ENCODE measurements at regions not wholly inside any gene's neighbourhood (a gene's known extent, or its start where the extent isn't known, plus 50 kb on each side); places are given as distances from the start of the nearest gene placed in this dataset.

DNA sequence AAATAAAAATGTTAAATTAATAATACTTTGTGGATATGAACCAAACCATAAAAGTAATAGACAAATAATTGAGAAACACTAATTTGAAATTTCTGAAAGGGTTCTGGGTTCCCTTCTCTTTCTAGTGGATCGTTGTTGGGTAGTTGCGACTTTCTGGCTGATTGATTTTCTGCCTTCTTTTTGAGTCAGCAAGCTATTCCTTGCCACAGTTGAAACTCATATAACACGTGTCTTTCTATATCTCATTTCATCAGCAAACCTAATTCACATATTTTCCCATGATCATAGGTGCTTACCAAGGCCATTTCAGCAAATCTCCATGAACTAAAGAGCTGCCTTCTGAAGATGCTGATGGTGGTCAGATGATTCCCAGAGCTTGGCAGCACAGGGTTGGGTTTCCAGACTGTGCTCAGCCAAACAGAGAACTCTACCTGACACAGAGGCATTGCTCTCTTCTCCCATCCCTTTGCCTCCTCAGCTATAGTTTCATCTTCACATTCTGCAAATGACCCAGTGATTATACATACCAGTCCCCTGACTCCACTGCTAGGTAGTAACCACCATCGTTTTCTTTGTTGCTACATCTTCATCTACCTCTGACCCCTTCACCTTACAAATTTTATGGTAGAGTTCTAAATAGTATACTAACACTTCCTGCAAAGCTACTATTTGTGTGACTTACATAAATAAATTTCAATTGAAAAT lies 383.9 kb upstream of the DPH6 start:
- H3K4me1 ChIP-seq: no peaks in the 10 kb centered on the region
- H3K36me3 ChIP-seq: no peaks in the 10 kb centered on the region
- H3K4me3 ChIP-seq: no peak overlapping the region
- no peak for DNase-seq (ENCODE audit: low spot score)
- H3K9me3 ChIP-seq: no peaks in the 10 kb centered on the region
- no peak overlapping the region for H3K27ac ChIP-seq
- H3K27me3 ChIP-seq: no peaks in the 10 kb centered on the region
- TF ChIP-seq, protein P1, sequence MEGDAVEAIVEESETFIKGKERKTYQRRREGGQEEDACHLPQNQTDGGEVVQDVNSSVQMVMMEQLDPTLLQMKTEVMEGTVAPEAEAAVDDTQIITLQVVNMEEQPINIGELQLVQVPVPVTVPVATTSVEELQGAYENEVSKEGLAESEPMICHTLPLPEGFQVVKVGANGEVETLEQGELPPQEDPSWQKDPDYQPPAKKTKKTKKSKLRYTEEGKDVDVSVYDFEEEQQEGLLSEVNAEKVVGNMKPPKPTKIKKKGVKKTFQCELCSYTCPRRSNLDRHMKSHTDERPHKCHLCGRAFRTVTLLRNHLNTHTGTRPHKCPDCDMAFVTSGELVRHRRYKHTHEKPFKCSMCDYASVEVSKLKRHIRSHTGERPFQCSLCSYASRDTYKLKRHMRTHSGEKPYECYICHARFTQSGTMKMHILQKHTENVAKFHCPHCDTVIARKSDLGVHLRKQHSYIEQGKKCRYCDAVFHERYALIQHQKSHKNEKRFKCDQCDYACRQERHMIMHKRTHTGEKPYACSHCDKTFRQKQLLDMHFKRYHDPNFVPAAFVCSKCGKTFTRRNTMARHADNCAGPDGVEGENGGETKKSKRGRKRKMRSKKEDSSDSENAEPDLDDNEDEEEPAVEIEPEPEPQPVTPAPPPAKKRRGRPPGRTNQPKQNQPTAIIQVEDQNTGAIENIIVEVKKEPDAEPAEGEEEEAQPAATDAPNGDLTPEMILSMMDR (IDR thresholded peaks at IDR 0.05): no peak

- no peak overlapping the region for H3K4me3 ChIP-seq
These were observed 385.9 kb upstream of the DPH6 start for GRCh38 chr15:35931799-35932341.

GRCh38 chr15:35932531-35932930 lies 386.6 kb upstream of the DPH6 start:
- Histone ChIP-seq H3K27me3 (no peaks in the 10 kb centered on the region), H3K4me1 (no peaks in the 10 kb centered on the region), H3K36me3 (no peaks in the 10 kb centered on the region), H3K4me3 (no peak overlapping the region), H3K9me3 (no peaks in the 10 kb centered on the region), H3K27ac (no peak overlapping the region)
- TF ChIP-seq, protein P1 (IDR thresholded peaks at IDR 0.05): no peak
- DNase-seq (ENCODE audit: low spot score): no peak

More at GRCh38 chr15:35931799-35932341, 385.9 kb upstream of the DPH6 start:
- TF ChIP-seq, protein P1 (IDR thresholded peaks at IDR 0.05): no peak
- no peak overlapping the region for H3K27ac ChIP-seq
- H3K9me3 ChIP-seq: no peaks in the 10 kb centered on the region
- H3K4me1 ChIP-seq: no peaks in the 10 kb centered on the region
- no peaks in the 10 kb centered on the region for H3K27me3 ChIP-seq
- H3K36me3 ChIP-seq: no peaks in the 10 kb centered on the region
- no peak for DNase-seq (ENCODE audit: low spot score)

DNA sequence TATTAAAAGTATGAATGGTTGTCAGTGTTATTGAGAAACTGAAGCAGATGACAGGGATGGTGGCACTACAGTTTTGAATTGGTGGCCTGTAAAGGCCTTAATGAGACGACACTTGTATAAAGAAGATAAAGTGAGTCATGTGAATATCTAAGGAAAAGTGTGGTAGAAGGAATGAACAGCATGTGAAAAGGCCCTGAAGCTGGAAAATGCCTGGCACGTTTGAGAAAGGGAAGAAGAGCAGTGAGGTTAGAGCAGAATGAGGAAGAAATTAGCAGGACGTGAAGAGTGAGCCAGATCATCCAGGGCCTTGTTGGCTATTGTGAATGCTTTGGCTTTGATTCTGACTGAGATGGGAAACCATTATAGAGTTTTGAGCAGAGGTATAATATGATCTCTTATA lies 387.6 kb upstream of the DPH6 start:
- TF ChIP-seq, protein P1 (IDR thresholded peaks at IDR 0.05): no peak
- no peak overlapping the region for H3K27ac ChIP-seq

GRCh38 chr15:35934383-35935049 lies 388.6 kb upstream of the DPH6 start:
- TF ChIP-seq, protein P1 (IDR thresholded peaks at IDR 0.05): no peak
- no peak for DNase-seq (ENCODE audit: low spot score)
- Histone ChIP-seq H3K36me3 (no peaks in the 10 kb centered on the region), H3K4me1 (no peaks in the 10 kb centered on the region), H3K27me3 (no peaks in the 10 kb centered on the region), H3K27ac (no peak overlapping the region), H3K4me3 (no peak overlapping the region), H3K9me3 (no peaks in the 10 kb centered on the region)

More for the DNA sequence above, 387.6 kb upstream of the DPH6 start:
- no peaks in the 10 kb centered on the region for H3K27me3 ChIP-seq
- DNase-seq (ENCODE audit: low spot score): no peak
- H3K4me1 ChIP-seq: no peaks in the 10 kb centered on the region
- no peaks in the 10 kb centered on the region for H3K9me3 ChIP-seq
- no peak overlapping the region for H3K4me3 ChIP-seq
- no peaks in the 10 kb centered on the region for H3K36me3 ChIP-seq

Data from right atrium auricular region (tissue), 2 donors.